ENCODE measurements at regions not wholly inside any gene's neighbourhood (a gene's known extent, or its start where the extent isn't known, plus 50 kb on each side); places are given as distances from the start of the nearest gene placed in this dataset.
"Not testable (repeated sequence)": the region's sequence is repeated elsewhere in the genome, so short reads cannot be mapped to it uniquely, and the experiment has no call there.

GRCh38 chr4:49117951-49118350 is 131.9 kb downstream of the CWH43 start:
- DNase-seq (ENCODE audit: low spot score in 2 of 2); H3K4me3 ChIP-seq (ENCODE audit: low read depth, poor library complexity, severe bottlenecking); intact Hi-C loops (cut with DNase I; ENCODE audit: low total_unique reads): not testable (repeated sequence)
- WGBS, 2 donors = 77 to 83% methylated on average over 7 of the region's 7 CpGs

- H3K4me3 ChIP-seq (ENCODE audit: low read depth, poor library complexity, severe bottlenecking); DNase-seq (ENCODE audit: low spot score in 2 of 2); intact Hi-C loops (cut with DNase I; ENCODE audit: low total_unique reads): not testable (repeated sequence)
- 60 to 62% methylated on average over 16 of the region's 16 CpGs for WGBS, 2 donors
Observed at GRCh38 chr4:49118379-49119212, 132.5 kb downstream of the CWH43 start.

GRCh38 chr4:49119345-49119744 is 133.3 kb downstream of the CWH43 start:
- intact Hi-C loops (cut with DNase I; ENCODE audit: low total_unique reads) = not testable (repeated sequence)

GRCh38 chr4:49120042-49120779 is 134.1 kb downstream of the CWH43 start:
- WGBS, 2 donors = 49 to 52% methylated on average over 15 of the region's 15 CpGs
- H3K4me3 ChIP-seq (ENCODE audit: low read depth, poor library complexity, severe bottlenecking); DNase-seq (ENCODE audit: low spot score in 2 of 2); intact Hi-C loops (cut with DNase I; ENCODE audit: low total_unique reads): not testable (repeated sequence)

More at GRCh38 chr4:49119345-49119744, 133.3 kb downstream of the CWH43 start:
- WGBS, 2 donors = 46 to 49% methylated on average over 8 of the region's 8 CpGs
- H3K4me3 ChIP-seq (ENCODE audit: low read depth, poor library complexity, severe bottlenecking); DNase-seq (ENCODE audit: low spot score in 2 of 2): not testable (repeated sequence)

GRCh38 chr4:49120804-49121203 is 134.7 kb downstream of the CWH43 start:
- intact Hi-C loops (cut with DNase I; ENCODE audit: low total_unique reads); DNase-seq (ENCODE audit: low spot score in 2 of 2); H3K4me3 ChIP-seq (ENCODE audit: low read depth, poor library complexity, severe bottlenecking): not testable (repeated sequence)
- WGBS, 2 donors = 68 to 73% methylated on average over 10 of the region's 10 CpGs

- 71 to 84% methylated on average over 5 to 6 of the region's 9 CpGs for WGBS, 2 donors
- intact Hi-C loops (cut with DNase I; ENCODE audit: low total_unique reads); H3K4me3 ChIP-seq (ENCODE audit: low read depth, poor library complexity, severe bottlenecking); DNase-seq (ENCODE audit: low spot score in 2 of 2): not testable (repeated sequence)
Observed at GRCh38 chr4:49126443-49126842, 140.4 kb downstream of the CWH43 start.

GRCh38 chr4:49126858-49127257 is 140.8 kb downstream of the CWH43 start:
- 71% methylated on average over 2 of the region's 5 CpGs; no CpG with 5 or more reads in 1 of the 2 donors for WGBS, 2 donors

GRCh38 chr4:49129385-49129784 is 143.3 kb downstream of the CWH43 start:
- H3K4me3 ChIP-seq (ENCODE audit: low read depth, poor library complexity, severe bottlenecking); DNase-seq (ENCODE audit: low spot score in 2 of 2); intact Hi-C loops (cut with DNase I; ENCODE audit: low total_unique reads): not testable (repeated sequence)
- no CpG with 5 or more reads among the region's 5 CpGs for WGBS, 2 donors

More at GRCh38 chr4:49126858-49127257, 140.8 kb downstream of the CWH43 start:
- H3K4me3 ChIP-seq (ENCODE audit: low read depth, poor library complexity, severe bottlenecking); DNase-seq (ENCODE audit: low spot score in 2 of 2); intact Hi-C loops (cut with DNase I; ENCODE audit: low total_unique reads): not testable (repeated sequence)

- WGBS, 2 donors = 40 to 74% methylated on average over 6 to 8 of the region's 8 CpGs
Observed at GRCh38 chr4:49129870-49130269, 143.8 kb downstream of the CWH43 start.

GRCh38 chr4:49130724-49131123 is 144.6 kb downstream of the CWH43 start:
- WGBS, 2 donors = 13 to 32% methylated on average over 4 to 5 of the region's 7 CpGs
- intact Hi-C loops (cut with DNase I; ENCODE audit: low total_unique reads); DNase-seq (ENCODE audit: low spot score in 2 of 2); H3K4me3 ChIP-seq (ENCODE audit: low read depth, poor library complexity, severe bottlenecking): not testable (repeated sequence)

More at GRCh38 chr4:49129870-49130269, 143.8 kb downstream of the CWH43 start:
- DNase-seq (ENCODE audit: low spot score in 2 of 2); H3K4me3 ChIP-seq (ENCODE audit: low read depth, poor library complexity, severe bottlenecking); intact Hi-C loops (cut with DNase I; ENCODE audit: low total_unique reads): not testable (repeated sequence)

GRCh38 chr4:49137043-49137442 is 151.0 kb downstream of the CWH43 start:
- DNase-seq (ENCODE audit: low spot score in 2 of 2); H3K4me3 ChIP-seq (ENCODE audit: low read depth, poor library complexity, severe bottlenecking); intact Hi-C loops (cut with DNase I; ENCODE audit: low total_unique reads): not testable (repeated sequence)
- 35% methylated on average over 9 of the region's 10 CpGs for WGBS, 2 donors

GRCh38 chr4:49137961-49138360 is 151.9 kb downstream of the CWH43 start:
- intact Hi-C loops (cut with DNase I; ENCODE audit: low total_unique reads); H3K4me3 ChIP-seq (ENCODE audit: low read depth, poor library complexity, severe bottlenecking); DNase-seq (ENCODE audit: low spot score in 2 of 2): not testable (repeated sequence)
- WGBS, 2 donors = 15 to 29% methylated on average over 4 to 6 of the region's 6 CpGs

GRCh38 chr4:49138818-49139217 is 152.7 kb downstream of the CWH43 start:
- DNase-seq (ENCODE audit: low spot score in 2 of 2); intact Hi-C loops (cut with DNase I; ENCODE audit: low total_unique reads); H3K4me3 ChIP-seq (ENCODE audit: low read depth, poor library complexity, severe bottlenecking): not testable (repeated sequence)
- 83% methylated on average over 6 of the region's 10 CpGs; no CpG with 5 or more reads in 1 of the 2 donors for WGBS, 2 donors

GRCh38 chr4:49139513-49139912 is 153.4 kb downstream of the CWH43 start:
- H3K4me3 ChIP-seq (ENCODE audit: low read depth, poor library complexity, severe bottlenecking); intact Hi-C loops (cut with DNase I; ENCODE audit: low total_unique reads); DNase-seq (ENCODE audit: low spot score in 2 of 2): not testable (repeated sequence)
- 72 to 76% methylated on average over 8 of the region's 8 CpGs for WGBS, 2 donors

- H3K4me3 ChIP-seq (ENCODE audit: low read depth, poor library complexity, severe bottlenecking); intact Hi-C loops (cut with DNase I; ENCODE audit: low total_unique reads): not testable (repeated sequence)
- peak; percentile 74 to 84 for DNase-seq (ENCODE audit: low spot score in 2 of 2)
- 12 to 47% methylated on average over 7 to 8 of the region's 8 CpGs for WGBS, 2 donors
Observed at GRCh38 chr4:49140351-49140750, 154.3 kb downstream of the CWH43 start.

Measured in lower leg skin (tissue), 3 donors.